ENCODE measurements at regions not wholly inside any gene's neighbourhood (a gene's known extent, or its start where the extent isn't known, plus 50 kb on each side); places are given as distances from the start of the nearest gene placed in this dataset.

DNA sequence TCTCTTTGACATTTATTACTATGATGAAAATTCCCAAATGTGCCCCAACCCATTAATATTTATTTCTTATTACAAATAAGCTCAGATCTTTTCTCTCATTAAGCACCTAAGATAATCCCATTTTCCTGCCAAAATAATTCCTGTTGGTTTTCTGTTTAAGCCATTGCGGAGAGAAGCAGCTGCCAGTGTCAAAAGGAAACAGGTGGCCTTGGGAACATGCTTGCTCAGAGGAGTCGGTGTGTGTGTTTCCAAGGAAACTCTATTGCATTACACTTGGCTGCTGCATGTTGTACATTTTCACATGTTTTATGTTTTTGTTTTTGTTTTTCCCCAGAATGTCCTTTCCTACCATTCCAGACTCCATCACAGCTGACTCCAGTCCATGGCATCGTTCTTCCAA, 56.4 kb downstream of the CD24 start:
- DNase-seq (ENCODE audit: low spot score): no peak

DNA sequence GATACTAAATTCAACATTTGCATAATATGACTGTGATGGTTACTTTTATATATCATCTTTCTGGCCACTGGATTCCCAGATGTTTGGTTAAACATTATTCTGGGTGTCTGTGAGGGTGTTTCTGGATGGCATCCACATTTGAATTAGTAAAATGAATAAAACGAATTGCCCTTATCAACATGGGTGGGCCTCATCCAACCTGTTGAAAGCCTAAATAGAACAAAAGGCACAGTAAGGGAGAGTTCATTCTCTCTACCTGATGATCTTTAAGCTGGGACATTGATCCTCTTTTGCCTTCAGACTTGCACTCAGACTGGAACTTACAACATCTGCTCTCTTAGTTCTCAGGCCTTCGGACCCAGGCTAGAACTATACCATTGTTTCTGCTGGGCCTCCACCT, 57.6 kb downstream of the CD24 start:
- no peak for DNase-seq (ENCODE audit: low spot score)

DNA sequence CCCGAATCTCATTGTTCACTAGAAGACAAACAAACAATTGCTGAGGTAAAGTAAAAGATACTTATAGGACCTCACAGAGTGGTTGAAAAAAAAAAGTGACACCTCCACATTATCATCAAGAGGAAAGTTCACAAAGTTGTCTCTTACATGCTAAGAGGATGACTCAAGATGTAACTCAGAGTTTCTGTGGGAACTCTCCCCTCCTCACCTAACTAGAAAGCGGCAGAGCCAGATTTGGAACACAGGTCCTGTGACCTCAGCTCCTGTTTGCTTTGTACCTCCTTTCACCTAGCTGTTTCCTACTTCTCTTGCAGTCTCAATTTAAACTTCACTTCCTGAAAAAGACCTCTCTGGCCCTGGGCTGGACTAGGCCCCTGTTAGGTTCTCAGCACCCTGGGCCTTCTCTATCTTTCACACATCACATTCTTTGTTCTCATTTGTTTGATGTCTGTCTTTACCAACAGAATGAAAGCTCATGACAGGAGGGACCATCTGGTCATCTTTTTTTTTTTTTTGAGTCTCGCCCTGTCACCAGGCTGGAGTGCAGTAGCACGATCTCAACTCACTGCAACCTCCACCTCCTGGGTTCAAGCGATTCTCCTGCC, 60.8 kb downstream of the CD24 start:
- DNase-seq (ENCODE audit: low spot score): no peak

DNA sequence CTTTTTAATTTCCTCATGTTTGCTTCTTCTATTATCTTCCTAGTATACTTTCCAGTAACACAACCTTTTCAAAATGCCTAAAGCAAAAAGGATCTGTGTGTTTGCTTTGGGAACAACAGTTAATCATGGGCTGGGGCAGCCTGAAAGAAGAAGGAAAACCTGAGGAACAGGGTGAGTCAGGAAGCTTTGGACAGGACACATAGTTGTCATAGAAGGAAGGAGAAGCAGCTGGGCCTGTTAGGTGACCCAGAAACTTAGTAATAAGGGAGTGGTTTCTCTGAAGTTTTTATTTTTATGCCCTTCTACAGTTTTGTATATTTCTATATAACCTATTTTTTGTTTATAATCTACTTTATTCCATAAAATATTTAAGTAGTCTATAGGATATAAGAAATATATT, 61.4 kb downstream of the CD24 start:
- no peak for DNase-seq (ENCODE audit: low spot score)

DNA sequence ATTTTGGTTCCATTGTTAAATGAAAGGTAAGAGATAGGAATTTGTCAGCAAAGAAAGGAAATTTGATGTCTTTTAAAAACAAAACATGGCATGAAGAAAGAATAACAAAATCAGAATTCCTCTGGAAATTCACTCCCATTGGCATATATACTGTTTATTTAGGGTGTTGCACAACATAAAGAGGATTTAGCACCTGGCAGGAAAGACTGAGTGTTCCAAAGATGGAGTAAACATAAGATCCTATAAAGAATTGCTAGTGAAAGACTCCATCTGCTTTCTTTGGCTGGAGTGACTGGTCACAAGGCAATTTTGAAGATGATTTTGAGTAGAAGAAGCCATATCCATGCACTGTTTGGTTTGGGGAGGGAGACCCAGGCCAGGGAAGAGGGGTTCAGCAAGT, 62.4 kb downstream of the CD24 start:
- DNase-seq (ENCODE audit: low spot score): no peak

DNA sequence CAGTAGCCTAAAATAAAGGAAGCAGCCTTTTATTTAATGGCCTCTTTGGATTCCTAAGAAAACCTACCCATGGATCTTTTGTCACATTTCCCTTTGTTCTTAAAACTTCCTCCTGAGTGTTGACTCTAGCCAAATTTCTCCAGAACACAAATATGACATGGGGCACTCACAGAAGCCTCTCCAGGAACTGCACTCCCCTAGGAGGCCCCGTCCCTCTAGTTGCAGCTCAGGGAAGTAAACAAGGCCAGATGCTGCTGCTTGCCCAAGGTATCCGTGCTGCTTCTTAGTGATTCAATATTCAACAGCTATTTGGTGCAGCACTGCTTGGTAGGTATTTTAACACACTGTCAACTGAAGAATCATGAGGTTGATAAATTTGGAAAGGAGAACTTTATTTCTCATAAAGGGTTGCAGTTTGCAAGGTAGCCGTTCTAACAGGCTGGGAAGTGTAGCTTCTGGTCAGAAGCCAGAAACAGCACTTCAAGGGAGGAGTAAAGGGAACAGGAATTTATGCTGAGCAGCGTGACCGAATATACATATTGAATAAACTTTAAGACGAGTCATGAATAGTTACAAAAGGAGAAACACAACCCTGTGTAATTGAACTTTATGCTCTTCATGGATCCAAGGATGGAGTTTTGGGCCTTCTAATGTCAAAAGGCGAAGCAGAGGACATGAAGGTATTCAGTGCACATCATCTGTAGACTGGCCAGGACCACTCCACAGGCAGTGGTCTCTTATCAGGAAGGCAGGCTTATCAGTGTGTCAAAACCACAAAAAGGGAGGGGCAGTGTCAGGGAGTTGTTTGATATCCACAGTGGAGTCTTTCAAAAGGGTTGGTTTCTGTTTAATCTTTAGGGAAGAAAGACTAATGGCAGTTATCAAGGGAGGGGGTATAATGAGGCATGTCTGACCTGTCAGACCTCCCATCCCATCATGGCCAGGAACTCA, 63.3 kb downstream of the CD24 start:
- no peak for DNase-seq (ENCODE audit: low spot score)

DNA sequence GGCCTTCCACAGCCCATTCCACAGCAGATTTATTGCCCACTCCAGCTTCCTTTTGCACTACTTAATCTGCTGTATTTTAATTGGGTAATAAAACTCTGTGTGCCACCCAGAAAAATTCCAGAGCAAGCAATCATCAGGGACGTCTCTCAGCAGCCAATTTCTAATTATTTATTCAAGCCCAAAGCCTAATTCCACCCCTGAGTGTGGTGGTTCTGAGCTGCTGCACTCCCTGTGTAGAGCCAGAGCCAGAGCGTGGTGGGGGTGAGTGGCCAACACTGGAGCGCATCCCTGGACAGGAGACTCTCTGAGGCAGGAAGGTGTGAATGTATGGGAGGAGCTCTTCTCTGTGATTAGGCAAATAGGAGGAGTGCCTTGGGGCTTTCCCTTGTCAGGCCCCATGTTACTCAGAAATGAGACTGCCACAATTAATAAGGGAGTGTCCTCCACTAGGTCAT, 66.1 kb downstream of the CD24 start:
- DNase-seq (ENCODE audit: low spot score): no peak

DNA sequence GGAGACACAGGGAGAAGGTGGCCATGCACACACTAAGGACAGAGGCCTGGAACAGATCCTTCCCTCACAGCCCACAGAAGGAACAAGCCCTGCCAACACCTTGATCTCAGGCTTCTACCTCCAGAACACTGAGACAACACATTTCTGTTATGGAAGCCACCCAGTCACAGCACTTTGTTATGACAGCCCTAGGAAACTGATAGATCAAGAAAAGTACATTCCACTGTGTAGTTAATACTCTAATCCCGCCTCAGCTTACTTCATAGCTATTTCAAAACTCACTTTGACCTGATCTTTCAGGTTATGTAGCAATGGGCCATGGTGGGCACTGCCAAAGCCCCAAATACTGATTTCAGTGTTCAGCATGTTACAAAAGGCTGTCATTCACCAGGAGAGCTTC, 66.8 kb downstream of the CD24 start:
- no peak for DNase-seq (ENCODE audit: low spot score)

DNA sequence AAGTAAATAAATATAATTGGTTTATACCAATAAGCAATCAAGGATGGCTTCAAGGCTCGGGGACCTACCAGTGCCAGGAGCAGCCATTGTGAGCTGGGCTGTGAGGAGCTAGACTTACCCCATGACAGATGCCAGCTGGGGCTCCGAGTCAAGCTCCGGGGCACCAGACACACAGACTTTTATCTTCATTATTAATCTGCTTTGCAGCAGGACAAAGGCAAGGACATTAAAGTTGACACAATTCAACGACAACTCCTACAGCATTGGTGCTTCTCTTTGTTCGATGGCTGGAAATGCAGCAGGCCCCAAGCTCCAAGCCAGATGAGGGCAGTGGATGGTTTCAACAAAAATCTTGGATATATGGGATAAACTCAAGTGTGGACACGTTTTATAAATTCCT, 68.3 kb downstream of the CD24 start:
- DNase-seq (ENCODE audit: low spot score): no peak

DNA sequence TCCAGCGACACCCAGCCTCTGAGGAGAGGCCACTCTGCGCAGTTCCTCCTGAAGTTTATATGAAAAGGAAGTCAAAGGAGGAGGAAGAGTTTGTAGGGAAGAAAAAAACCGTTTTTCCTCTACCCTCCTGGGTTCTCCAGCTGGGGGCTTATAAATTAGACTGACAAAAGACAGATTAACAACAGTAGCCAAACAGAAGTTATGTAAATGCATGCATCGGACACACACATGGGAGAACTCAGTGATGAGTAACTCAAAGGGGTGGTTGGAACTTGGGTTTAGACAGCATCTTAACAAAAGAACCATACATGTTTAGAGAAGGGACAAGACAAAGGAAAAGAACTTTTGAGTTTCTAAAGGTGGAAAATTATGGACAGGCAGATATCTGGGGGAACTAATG, 71.2 kb downstream of the CD24 start:
- DNase-seq (ENCODE audit: low spot score): no peak

DNA sequence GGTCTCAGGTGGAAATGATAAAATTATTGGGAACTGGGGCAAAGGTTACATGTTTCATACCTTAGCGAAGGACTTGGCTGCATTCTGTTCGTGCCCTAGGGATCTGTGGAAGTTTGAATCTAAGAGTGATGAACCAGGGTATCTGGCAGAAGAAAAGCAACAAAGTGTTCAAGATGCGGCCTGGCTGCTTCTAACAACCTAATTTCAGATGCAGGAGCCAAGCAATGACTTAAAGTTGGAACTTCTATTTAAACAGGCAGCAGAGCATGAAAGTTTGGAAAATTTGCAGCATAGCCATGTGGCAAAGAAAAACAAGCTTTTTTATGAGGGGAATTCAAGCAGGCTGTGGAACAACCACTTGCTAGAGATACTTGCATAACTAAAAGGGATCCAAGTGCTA, 73.5 kb downstream of the CD24 start:
- DNase-seq (ENCODE audit: low spot score): no peak

DNA sequence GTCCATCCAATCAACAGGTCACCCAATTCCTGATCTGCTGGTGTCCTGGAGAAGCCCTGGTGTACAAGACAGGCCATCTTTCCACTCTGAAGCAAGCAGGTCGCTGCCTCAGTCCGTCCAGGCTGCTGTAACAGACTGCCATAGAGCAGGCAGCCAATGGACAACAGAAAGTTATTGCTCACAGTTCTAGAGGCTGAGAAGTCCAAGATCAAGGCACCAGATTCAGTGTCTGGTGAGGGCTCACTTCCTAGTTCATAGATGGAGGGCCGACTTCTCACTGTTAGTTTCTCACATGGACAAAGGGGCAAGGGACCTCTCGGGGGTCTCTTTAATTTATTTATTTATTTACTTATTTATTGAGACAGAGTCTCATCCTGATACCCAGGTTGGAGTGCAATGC, 74.8 kb downstream of the CD24 start:
- DNase-seq (ENCODE audit: low spot score): no peak

DNA sequence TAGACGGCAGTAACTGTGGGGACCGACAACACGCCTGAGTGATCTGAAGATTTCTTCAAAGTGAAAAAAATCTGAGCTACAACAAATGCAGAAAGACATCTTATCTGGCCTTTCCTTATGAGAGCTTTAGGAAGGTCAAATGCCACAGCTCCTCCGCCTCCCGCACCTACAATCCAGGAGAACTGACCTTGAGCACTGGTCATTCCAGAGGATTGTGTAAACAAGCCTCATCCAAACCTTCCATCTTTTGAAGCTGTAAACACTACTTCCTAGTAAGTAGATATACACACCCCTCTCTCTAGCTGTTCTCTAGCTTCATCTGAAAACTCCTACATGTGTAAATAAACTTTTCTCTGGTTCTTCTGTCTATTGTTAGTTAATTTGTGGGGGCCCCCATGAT, 76.9 kb downstream of the CD24 start:
- no peak for DNase-seq (ENCODE audit: low spot score)

DNA sequence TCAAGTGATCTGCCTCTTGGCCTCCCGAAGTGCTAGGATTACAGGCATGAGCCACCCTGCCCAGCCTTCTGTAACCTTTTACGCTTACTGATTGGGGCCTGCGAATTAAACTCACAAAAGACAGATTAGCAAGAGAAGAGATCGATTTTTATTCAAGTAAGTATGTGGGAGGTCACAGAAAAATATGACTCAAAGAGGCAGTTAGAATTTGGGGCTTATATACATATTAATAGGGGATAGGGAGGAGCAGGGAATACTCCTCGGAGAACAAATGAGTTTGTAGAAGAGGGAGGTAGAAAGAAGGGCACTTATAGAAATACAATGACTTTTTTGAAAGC, 78.9 kb downstream of the CD24 start:
- no peak for DNase-seq (ENCODE audit: low spot score)

DNA sequence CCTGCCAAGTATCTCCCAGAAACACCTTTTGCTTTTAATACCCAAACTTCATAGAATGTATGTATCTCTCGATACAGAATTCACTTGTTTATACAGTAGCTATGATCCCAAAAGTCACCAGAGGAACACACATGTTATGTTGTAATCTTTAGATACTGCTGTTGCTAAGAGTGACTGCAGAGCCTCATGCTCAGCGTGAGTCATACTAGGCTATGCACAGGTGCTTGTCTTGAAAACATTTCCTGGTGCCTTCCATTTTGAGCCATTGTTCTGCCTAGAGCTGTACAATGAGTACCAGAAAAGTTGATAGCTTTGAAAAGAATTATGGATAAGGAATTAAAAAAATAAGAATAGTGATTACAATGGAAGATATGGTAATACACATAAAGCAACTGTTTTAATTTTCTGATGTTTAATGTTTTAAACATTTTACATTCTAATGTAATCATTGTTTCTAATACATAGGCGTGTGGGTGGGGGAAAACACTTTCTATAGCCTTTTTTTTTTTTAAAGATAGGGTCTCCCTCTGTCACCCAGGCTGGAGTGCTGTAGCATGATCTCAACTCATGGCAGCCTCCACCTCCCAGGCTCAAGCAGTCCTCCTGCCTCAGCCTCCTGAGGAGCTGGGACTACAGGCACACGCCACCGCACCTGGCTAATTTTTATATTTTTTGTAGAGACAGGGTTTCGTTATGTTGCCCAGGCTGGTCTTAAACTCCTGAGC, 79.4 kb downstream of the CD24 start:
- no peak for DNase-seq (ENCODE audit: low spot score)

DNA sequence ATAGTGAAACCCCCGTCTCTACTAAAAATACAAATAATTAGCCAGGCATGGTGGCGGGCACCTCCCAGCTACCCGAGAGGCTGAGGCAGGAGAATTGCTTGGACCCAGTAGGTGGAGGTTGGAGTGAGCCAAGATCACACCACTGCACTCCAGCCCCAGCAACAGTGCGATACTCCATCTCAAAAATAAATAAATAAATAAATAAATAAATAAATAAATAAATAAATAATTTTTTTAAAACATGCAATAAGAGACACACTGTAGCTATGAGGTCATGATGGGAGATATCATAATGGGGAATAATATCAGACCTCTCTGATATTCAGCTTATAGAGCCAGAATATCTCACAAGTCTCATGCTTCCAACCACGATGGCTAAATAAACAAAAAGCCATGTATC, 82.3 kb downstream of the CD24 start:
- DNase-seq (ENCODE audit: low spot score): no peak

DNA sequence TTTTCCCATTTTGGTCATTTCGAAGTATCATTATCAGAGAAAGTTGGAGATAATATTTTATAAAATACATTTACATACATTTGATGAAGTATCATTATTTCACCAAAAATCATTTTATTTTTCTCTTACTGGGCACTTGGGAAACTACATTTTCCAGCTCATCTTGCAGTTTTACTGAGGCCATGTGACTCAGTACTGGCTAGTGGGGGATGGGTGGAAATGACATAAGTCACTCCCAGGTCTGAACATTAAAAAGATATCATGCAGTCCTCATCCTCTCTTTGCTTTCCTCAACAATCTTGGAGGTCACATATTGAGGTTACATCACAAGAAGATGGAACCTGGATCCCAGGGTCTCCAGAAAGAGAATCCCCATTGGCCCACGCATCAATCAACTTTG, 84.1 kb downstream of the CD24 start:
- no peak for DNase-seq (ENCODE audit: low spot score)

DNA sequence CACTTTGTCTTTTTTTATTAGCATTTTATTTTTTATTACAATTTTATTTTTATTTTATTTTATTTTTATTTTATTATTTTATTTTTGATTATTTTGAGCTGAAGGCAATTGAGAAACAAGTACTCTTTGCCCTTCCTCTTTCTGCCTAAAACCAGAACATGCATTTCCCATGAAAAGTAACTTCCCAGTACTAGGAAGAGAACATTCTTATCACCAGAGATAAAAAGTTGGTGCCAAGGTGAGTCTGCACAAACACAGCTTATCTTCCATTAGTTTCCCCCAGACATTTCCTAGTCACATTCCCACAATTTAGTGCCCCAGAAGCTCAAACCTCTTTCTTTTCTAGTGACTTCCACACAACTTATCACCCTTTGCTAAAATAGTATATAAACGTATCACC, 84.8 kb downstream of the CD24 start:
- DNase-seq (ENCODE audit: low spot score): no peak

DNA sequence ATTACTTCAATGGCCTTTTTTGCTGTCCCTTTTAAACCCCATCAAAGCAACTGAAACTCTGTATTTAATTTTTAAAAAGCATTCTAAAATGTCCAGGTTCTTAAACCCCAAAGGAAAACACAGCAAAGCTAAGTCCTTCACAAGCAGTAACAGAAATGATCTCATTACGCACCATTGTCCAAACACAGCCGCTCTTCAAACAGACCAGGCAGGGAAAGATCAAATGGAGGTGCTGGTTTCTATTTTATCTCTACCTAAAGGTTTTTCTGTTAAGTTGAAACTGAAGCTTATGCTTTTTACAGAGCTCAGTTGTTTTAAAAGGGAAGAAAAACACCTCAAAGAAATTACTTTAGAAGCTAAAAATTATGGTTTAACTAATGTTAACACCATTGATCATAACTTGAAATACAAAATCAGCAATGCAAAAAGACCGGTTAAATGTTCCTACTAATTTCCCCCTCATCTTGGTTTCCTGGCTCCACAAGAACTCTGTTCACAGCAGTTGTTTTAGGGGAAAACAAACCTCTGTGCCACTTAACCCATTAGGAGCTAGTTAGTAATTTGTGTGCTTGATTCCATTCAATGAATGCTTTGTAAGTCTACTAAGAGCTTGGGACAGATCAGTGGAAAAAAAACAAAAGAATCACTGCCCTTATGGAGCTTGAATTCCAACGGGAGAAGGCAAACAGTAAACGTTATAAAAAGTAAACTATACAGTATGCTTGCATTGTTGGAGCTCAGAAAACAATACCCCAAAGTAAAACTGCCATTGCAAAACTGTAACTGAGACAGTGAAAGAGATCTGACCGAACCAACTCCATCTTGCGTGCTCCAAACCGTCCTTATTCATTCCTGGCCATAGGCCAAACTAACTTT, 87.4 kb downstream of the CD24 start:
- DNase-seq (ENCODE audit: low spot score): no peak

DNA sequence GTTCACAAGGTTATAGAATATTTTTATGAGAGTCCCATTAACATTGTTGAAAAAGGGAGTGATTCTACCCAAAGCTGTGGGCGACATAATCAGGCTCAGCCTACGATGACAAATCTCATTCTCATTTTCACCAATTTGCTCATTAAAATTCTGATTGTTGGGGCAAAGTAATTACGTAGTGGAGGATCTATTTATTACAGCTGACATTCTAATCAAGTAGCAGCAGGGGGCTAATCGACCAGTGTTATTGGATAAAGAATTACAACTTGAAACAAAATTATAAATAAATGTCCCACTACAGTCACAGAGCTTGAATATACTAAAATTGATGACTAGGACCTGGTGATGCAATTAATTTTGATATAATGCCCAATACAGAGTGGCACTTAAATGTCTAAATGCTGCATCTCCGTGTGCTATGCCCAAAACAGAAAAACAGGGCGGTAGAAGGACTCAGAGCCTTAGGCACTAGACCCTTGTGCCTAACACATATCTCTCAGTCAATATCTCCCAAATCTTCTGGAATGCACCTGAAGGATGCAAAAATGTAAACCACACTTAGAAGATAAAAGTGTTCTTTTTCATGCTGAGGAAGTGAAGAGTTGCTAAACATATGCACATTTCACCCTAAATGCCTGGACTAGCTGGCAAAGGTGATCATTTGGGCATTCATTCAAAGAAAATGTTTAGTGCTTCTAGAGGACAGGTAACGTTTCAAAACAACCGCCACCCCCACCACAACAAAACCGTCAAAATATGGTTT, 88.3 kb downstream of the CD24 start:
- no peak for DNase-seq (ENCODE audit: low spot score)

DNA sequence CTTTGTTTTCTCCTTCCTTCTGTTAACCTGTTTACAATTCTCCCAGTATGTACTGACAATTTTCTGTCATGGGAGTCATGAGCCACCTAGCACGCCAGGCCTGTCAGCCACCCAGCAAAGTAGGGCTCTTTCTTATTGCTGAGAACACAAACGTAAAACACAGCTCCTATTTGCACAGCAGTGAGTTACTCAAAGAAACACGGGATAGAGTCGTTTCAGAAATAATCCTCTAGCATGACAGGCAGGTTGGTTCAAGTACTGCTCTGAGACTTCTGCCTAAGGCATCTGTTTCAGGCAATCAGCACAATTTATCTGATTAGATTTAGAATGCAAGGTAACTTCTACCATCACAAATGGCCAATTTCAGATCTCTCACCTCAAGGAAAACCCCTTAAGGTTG, 88.8 kb downstream of the CD24 start:
- DNase-seq (ENCODE audit: low spot score): no peak

Data from cerebellar cortex (tissue), 1 donor.